ENCODE measurements at regions not wholly inside any gene's neighbourhood (a gene's known extent, or its start where the extent isn't known, plus 50 kb on each side); places are given as distances from the start of the nearest gene placed in this dataset.
"Not testable (repeated sequence)": the region's sequence is repeated elsewhere in the genome, so short reads cannot be mapped to it uniquely, and the experiment has no call there.

- TF ChIP-seq CTCF (IDR thresholded peaks at IDR 0.05) = no peak
- no peaks in the 10 kb centered on the region for H3K9me3 Mint-ChIP-seq
- Histone ChIP-seq H3K36me3 (ENCODE audit: insufficient read depth, low read length) (no peaks in the 10 kb centered on the region), H3K9me3 (ENCODE audit: control insufficient read depth in 1 of 2, insufficient read depth in 1 of 2, low read length in 2 of 2) (peaks cover 8 to 45% of the 10 kb centered on the region in 2 experiments), H3K27ac (ENCODE audit: low read depth in 1 of 2, low read length in 2 of 2) (no peak overlapping the region), H3K27me3 (ENCODE audit: control insufficient read depth in 1 of 2, insufficient read depth in 2 of 2, low read length in 2 of 2) (no peaks in the 10 kb centered on the region), H3K4me3 (ENCODE audit: low read length) (peak overlapping the region; percentile 42), H3K4me1 (ENCODE audit: insufficient read depth, low read length) (peaks cover 3% of the 10 kb centered on the region)
- peak overlapping the region; percentile 76 for H3K4me3 Mint-ChIP-seq
- DNase-seq = peak; percentile 16 to 63 (median 44)
- H3K27ac Mint-ChIP-seq = peak overlapping the region; percentile 83
- no peaks in the 10 kb centered on the region for H3K27me3 Mint-ChIP-seq
- ChIA-PET POLR2A (no interaction called here), CTCF (no interaction called here)
- ATAC-seq (ENCODE audit: poor library complexity) = peak; percentile 89
- H3K36me3 Mint-ChIP-seq (ENCODE audit: low read depth) = no peaks in the 10 kb centered on the region
- intact Hi-C loops (cut with DNase I, micrococcal nuclease) = no loop called here
- H3K4me1 Mint-ChIP-seq (ENCODE audit: low read depth) = peaks cover 15% of the 10 kb centered on the region
Measured at GRCh38 chrX:1093121-1093520, 119.3 kb downstream of the CRLF2 start.

GRCh38 chrX:1086444-1087409 is 125.7 kb downstream of the CRLF2 start:
- Histone ChIP-seq H3K4me3 (ENCODE audit: low read length) (no peak overlapping the region), H3K36me3 (ENCODE audit: insufficient read depth, low read length) (no peaks in the 10 kb centered on the region), H3K27ac (ENCODE audit: low read depth in 1 of 2, low read length in 2 of 2) (no peak overlapping the region), H3K27me3 (ENCODE audit: control insufficient read depth in 1 of 2, insufficient read depth in 2 of 2, low read length in 2 of 2) (no peaks in the 10 kb centered on the region), H3K9me3 (ENCODE audit: control insufficient read depth in 1 of 2, insufficient read depth in 1 of 2, low read length in 2 of 2) (peaks cover 0 to 16% of the 10 kb centered on the region in 2 experiments), H3K4me1 (ENCODE audit: insufficient read depth, low read length) (no peaks in the 10 kb centered on the region)
- Mint-ChIP-seq H3K4me3 (no peak overlapping the region), H3K36me3 (ENCODE audit: low read depth) (no peaks in the 10 kb centered on the region), H3K27ac (no peak overlapping the region), H3K27me3 (peaks cover 23% of the 10 kb centered on the region), H3K9me3 (peaks cover 21% of the 10 kb centered on the region), H3K4me1 (ENCODE audit: low read depth) (no peaks in the 10 kb centered on the region)
- POLR2A ChIA-PET = no interaction called here
- CTCF ChIA-PET = no interaction called here
- TF ChIP-seq CTCF (IDR thresholded peaks at IDR 0.05) = no peak
- ATAC-seq (ENCODE audit: poor library complexity) (no peak), DNase-seq (no peak)
- intact Hi-C loops (cut with DNase I, micrococcal nuclease) = no loop called here

- H3K4me3 Mint-ChIP-seq; H3K4me3 ChIP-seq (ENCODE audit: low read length); H3K36me3 ChIP-seq (ENCODE audit: insufficient read depth, low read length); H3K27ac Mint-ChIP-seq; H3K27ac ChIP-seq (ENCODE audit: low read depth in 1 of 2, low read length in 2 of 2); DNase-seq; intact Hi-C loops (cut with DNase I, micrococcal nuclease); H3K4me1 ChIP-seq (ENCODE audit: insufficient read depth, low read length); H3K4me1 Mint-ChIP-seq (ENCODE audit: low read depth); POLR2A ChIA-PET; ATAC-seq (ENCODE audit: poor library complexity); H3K27me3 ChIP-seq (ENCODE audit: control insufficient read depth in 1 of 2, insufficient read depth in 2 of 2, low read length in 2 of 2); H3K36me3 Mint-ChIP-seq (ENCODE audit: low read depth); CTCF ChIA-PET: not testable (repeated sequence)
- H3K9me3 ChIP-seq (ENCODE audit: control insufficient read depth in 1 of 2, insufficient read depth in 1 of 2, low read length in 2 of 2) = peaks cover 0 to 16% of the 10 kb centered on the region in 2 experiments
- Mint-ChIP-seq H3K27me3 (peaks cover 26% of the 10 kb centered on the region), H3K9me3 (peaks cover 21% of the 10 kb centered on the region)
Measured at GRCh38 chrX:1085871-1086270, 126.6 kb downstream of the CRLF2 start.

Data from CD4-positive, alpha-beta T cell (primary cell).